COLO668 (cell line): ENCODE measurements at regions not wholly inside any gene's neighbourhood (a gene's known extent, or its start where the extent isn't known, plus 50 kb on each side); places are given as distances from the start of the nearest gene placed in this dataset.

Experiments
- DNase-seq: peaks from one replicate; lab custom pipeline; 2025; ENCODE audit not compliant: unreplicated experiment; lab: John Stamatoyannopoulos, UW

DNA sequence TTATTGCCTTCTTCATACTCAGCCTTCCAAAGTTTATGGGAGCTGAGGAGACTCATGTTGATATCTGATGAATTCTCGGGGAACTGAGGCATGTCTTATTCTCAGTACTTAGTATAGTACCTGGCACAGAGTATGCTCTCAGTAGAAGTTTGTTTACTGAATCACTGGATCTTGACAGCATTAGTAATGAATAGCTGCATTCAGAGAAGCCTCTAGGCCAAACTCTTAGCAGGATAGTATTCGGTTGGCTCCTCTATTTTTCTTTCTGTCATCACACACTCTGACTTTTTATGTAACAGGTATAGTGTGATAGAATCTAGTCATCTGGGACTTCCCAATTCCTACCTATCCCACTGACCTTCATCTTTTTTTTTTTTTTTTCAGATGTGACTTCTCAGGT, 566.4 kb upstream of the MAN1A1 start:
- DNase-seq = no peak

DNA sequence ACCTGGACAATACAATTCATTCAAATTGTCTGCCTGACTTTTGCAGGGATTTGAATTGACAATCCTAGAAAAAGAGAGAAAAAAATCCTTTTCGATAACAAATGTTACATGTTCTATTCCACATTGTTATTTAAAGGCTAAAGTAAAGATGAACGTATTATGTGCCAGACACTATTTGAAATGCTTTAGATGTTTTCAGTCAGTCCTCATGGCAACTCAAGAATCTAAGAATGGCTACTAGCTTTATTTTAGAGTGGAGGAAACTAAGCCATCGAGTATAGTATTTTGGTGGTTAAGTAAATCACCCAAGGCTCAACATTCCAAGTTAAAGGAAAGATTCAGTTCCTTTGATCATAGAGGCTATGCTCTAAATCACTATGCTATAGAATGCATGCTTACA, 558.6 kb upstream of the MAN1A1 start:
- DNase-seq = no peak

DNA sequence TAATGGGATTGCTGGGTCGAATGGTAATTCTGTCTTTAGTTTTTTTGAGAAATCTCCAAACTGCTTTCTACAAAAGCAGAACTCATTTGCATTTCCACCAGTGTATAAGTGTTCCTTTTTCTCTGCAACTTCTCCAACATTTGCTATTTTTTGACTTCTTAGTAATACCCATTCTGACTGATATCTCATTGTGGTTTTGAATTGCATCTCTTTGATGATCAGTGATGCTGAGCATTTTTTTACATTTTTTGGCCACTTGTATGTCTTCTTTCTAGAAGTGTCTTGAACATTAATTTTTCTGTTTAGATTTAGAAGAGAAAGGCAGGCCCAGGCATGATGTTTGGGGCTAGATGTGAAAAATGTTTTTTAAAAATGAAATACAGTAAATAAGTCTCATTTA, 553.1 kb upstream of the MAN1A1 start:
- DNase-seq = no peak

DNA sequence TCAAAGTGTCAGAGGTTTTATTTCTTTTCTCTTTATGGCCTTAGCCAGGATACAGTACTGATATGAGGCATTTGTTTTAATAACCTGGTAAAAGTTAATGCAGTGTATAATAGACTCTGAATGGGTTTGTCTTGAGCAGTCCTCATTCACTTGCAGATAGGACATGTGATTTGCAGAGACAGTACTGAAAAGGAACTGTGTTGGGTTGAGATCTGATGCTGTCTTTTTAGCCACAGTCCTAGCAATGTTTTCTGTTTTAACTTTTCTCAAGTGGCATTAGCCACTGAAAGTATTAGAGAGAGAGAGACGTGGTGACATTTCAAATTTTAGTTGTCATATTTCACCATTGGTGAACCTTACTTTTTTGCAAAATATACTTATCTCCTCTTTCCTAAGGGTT, 547.2 kb upstream of the MAN1A1 start:
- no peak for DNase-seq

DNA sequence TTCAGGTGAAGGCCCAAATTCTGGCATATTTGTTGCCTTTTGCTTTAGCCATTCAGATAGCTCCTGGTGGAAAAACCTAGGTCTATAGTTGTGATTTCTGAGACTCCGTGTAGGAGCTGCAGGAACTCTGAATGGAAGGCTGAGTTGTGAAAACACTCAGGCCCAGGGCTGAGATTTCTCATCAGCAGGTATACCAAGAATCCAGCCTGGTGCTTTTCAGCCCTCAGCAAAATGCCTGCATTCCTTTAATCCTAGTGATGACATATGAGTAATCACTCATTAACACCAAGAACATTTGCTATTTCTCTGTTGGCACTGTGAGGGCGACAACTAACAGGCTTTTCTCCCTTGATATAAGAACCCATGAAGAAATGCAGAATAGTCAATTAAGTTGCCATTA, 546.1 kb upstream of the MAN1A1 start:
- DNase-seq = no peak

DNA sequence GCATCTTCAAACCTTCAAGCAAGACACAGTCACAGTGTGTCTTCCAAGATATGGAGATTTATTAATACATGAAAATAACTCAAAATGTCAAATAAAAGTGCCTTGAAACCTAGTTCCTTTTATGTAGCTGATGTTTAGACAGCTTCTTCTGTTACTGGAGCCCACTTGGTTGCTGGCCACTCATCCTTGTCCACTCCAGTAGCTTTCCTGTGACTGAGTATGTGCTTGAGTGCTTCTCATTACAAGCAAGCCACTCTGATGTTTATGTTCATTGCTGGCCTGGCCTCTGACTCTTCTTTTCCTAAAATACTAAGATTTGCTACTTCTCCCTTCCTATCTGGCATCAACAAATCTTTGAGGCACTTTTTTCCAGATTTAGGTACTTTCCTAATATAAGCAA, 545.2 kb upstream of the MAN1A1 start:
- DNase-seq = no peak

DNA sequence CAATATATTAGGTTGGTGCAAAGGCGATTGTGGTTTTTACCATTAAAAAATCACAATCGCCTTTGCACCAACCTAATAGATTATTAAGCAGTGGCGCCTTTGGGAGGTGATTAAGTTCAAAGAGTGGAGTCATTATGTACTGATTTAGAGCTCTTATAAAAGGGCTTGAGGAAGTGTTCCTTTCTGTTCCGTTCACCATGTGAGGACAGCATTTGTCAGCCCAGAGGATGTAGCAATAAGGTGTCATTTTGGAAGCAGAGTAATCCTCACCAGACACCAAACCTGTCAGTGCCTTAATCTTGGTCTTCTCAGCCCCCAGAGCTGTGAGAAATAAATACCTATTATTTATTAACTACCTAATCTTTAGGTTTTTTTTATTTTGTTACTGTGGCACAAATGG, 542.1 kb upstream of the MAN1A1 start:
- no peak for DNase-seq

DNA sequence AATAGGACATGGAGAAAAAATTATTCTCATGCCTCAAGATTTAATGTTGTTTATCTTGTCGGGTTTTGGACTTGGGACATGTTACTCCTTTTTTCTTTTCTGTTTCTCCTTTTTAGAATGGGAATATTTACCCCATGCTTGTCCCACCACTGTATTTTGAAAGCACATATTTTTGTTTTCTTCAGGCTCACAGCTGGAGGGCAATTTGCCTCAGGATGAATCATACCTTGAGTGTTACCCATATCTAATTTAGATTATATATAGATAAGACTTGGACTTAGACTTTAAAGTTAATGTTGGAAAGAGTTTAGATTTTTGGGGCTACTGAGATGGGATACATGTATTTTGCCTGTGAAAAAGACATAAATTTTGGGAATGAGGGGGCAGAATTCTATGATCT, 541.6 kb upstream of the MAN1A1 start:
- no peak for DNase-seq

DNA sequence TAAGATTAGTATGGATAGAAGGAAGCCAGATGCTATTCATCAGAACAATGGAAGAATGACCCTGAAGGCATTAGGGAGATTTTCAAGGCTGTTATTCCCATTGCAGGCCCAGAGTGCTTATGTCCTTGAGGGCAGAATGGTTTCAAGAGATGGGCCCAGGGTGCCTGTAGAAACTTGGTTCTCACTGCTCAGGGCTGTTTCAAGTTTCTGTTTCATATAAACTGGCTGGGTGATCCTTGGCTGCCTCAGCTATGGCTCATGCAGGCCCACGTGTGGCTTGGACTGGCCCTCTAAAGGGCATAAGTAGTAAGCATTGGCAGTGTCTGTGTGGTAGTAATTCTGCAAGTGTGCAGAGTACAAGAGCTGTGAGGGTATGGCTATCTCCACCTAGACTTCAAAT, 540.9 kb upstream of the MAN1A1 start:
- no peak for DNase-seq

DNA sequence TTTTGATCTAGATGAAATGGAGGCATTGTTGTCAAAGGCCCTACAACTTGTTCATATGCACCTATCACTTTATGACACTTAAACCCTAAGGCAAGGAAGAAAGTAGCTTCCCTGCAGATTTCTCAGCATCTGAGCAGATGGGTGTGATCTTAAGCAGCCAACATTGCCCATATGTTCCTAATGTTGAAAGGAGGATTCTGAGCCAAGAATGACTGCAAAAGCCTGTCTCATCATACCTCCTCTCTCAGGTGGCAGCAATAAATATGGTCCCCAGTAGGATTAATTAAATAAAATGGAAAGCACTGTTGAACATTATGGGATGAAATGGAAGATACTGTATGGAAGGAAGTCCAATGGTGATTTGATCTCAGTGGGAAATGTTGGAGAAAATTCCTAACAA, 538.1 kb upstream of the MAN1A1 start:
- DNase-seq = no peak

DNA sequence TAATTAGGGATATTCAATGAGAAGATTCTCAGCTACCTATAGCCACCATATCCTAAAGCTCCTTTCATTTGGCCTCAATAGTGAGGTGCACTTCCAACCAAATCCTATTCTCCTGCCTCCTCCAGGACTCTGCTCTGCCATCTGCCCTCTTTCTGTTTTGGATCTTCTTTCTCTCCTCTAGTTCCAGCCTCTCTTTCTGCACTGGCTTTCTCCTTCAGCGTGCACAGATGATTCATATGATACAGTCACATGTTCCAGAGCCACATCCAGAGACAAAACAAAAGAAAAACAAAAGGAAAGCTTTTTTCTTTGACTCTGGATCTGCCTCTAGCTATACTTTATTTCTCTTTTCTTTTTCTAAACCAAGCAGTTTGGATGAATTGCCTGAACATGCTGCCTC, 531.9 kb upstream of the MAN1A1 start:
- DNase-seq = no peak

DNA sequence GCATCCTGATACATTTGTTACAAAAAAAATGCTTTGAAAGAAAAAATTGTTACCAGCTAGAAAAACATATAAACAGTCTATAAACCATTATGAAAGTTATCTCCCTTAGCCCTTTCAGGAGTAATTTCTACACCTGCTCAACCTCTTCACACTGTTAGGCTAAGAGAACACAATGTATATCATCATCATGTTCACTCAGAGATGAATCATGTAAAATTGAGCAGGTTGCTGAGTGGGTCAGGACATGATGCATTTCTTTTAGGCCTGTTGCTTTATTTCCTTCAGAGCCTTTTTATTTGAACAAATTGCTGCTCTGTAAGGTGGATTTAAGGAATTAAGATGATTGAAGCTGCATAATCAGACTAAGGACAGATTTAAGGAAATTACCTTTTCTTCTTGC, 531.3 kb upstream of the MAN1A1 start:
- no peak for DNase-seq

DNA sequence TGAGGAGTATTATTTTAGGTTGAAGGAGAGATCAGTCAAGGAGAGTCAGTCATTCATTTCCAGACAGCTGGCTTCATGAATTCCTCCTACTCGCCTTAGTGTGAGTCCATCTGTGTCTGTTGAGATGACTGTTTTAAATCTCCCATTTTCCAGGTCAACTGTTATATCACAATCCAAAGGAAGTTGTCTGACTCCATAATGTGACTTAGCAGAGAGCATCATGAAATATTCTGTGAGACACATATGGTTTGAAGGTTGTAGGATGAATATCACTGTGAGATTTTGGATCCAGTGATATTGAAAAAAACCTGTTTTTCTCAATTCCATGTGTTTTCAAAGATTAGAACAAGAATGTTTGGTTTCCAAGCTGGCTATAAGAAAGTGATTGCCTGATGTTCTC, 530.2 kb upstream of the MAN1A1 start:
- no peak for DNase-seq

DNA sequence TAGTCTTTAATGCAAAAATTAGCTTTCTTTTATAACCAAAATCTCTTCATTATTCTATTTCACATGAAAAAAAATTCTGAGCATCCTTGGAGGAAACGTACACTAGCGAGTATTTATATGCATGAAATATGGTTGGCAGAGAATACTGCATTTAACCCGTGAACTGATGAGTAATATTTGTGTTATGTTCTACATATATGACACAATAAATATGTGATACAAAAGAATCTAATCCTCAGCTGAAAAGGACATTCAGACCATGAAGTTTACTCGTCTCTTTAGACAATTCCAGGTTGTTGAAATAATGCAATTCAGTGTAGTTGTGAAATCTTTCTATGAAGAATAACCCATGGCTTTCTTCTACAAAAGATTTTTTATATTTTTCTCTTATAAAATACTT, 524.8 kb upstream of the MAN1A1 start:
- DNase-seq = no peak

DNA sequence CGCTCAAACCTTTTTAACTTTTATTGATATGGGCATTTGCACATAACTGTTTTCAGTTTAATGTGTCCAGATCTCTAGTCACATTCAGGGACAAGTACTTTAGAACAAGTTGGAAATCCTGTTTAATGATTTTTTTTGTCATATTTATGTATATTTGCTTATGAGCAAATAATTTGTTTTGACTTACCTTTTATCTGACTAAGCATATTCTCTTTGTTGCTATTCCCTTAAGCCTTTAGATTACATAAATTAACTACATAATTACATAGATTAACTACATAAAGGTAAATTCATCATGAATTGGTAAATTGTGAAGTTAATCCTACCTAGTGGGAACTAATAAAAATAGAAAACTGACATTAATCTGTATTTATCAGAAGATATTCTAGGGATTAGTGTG, 523.5 kb upstream of the MAN1A1 start:
- DNase-seq = no peak

DNA sequence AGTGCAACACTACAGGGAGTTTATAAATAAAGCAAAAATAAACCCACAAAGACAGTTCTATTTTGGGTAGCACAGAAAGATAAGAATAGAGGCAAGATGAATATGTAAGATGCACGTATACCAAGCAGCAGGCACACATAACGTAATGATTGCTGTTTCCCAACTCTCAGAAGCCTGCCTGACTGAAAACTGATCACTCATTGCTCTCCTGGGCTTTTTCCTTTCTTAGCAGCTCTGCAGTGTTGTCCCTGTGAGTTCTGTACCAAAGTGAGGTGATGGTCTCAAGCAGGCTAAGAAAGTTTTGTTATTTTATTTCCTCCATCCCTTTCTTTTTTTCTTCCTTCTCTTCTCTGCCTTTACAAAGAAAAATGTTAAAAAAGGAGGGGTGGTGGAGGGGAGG, 522.0 kb upstream of the MAN1A1 start:
- no peak for DNase-seq

DNA sequence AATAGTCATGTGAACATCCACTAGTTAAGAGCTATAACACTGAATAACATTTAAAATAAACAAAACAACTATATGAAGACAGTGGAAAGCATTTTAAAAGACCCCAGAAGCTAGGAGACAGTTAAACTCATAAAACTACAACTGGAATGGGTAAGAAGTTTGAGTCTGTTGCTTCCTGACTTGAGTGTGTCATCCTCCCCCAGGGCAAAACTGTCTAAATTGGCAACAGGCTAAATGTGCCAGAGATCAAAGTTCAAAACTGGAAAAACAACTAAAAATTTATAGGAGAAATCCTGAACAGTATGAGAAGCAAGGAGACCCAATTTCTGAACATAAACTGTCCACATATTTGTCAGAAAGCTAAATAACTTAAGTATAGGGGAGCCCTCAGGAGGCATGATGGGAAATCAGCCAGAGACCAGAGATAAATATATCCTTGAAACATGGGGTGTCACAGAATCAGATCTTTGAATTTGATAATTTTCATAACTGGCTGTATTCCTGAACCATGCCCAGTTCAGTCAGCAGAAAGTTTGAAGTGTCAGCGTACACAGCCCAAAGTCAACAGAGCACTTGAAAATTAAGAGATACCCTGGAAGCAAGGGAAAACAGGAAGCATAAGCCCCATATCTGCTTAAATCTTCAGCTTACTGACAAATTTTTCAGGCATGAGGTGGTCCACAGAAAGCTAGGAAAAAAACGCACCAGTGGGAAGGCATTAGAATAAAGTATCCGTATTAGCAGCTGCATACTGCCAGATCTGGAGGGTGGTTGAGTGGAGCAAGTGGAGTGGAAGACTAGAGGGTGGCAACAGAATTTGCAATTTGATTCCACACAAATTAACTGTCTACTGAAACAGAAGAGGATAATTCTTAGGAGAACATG, 516.1 kb upstream of the MAN1A1 start:
- DNase-seq = no peak

DNA sequence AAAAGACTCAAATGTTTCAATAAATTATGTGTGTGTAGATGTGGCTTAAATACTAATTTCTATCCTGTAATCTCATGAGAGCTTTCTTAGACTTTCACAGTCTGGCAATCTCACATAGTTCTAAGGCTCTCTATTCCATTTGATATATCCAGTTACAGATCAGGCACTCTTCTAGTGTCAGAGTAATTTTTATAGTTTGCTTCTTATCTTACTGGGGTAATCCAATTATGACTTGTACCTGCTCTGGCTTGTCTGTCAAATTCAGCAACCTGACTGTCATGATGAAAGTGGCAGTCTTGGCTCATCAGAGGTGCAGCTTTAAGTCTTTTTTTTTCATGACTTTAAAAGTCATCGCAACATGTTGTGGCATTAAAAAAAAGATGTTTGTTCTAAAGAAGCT, 513.2 kb upstream of the MAN1A1 start:
- DNase-seq = no peak

DNA sequence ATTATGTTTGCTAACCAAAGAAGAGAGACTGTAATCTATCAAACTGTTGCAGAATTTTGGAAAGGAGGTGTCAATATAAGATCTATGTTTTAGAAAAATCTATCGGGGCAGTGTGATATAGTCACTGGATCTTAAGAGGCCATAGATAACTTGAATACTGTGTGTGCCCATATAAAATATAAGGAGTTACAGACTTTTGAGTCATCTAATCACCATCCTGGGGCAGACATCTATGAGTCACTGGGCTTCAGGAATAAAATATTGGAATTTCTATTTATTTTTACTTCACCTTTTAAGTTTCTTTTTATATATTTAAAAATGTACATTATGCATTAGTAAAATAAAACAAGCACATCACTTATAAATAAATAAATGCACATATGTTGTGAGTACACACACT, 509.3 kb upstream of the MAN1A1 start:
- no peak for DNase-seq

DNA sequence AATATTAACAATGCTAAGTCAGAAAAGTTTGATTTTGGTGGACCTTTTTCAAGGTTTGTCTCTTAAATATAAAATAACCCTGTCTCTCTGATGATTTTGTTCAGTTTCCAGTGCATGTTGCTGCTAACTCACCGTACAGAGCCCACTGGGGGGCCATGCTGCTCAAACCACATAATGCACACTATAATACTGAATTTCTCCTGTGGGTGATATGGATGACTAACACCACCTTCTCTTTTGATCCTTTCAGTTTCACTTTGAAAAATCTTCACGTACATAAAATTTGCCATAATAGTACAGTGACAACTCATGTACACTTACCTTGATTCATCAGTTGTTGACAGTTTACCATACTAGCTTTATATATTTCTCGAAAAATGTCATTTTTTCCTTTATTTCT, 506.6 kb upstream of the MAN1A1 start:
- no peak for DNase-seq

DNA sequence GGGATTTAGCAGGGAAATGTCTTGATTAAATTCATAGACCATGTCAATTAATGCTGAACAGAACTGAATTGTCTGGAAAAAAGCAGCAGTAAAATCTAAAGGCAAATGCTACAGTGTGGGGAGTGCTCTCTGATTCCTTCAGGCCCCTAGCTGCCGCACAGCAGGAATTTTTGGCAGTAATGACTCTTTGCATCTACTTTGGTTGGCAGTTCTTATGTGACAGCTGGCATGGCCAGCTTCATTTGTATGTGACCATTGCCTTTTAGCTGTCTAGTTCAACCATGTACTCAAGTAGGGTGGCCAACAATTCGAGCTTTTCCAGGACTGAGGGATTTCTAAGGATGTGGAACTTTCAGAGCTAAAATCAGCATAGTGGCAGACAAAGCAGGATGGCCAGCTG, 499.1 kb upstream of the MAN1A1 start:
- no peak for DNase-seq

DNA sequence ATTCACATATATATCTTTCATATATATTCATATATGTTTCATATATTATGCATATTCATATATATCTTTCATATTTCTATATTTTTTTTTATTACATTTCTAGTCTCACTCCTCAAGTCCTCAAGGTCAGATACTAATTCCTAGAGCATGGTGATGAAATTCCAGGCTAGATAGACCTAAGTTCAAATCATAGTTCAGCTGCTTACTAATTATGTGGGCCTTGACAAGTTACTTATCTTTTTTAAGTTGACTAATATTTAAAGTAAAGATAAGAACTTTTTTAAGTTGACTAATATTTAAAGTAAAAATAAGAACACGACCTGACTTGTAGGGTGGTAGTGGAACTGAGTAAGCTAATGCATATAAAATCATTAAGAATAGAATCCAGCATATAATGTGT, 495.6 kb upstream of the MAN1A1 start:
- no peak for DNase-seq

DNA sequence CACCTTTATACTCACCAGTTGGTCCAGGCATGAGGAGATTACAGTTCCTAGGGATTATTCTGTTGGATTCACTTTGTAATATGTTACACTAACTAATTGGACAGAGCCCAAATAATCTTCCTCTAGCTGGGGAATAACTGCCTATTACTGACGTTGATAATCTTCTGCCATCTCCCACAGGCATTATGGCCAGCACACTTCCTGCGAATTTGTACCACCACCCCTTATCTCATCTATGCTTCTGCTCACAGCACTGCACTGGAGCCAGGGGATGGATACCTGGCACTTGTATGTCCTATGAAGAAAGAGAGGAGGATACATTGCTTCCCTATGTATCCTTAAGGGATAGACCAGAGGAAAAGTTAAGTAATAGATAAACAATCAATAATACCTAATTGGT, 494.8 kb upstream of the MAN1A1 start:
- no peak for DNase-seq
